ENCODE measurements at regions not wholly inside any gene's neighbourhood (a gene's known extent, or its start where the extent isn't known, plus 50 kb on each side); places are given as distances from the start of the nearest gene placed in this dataset.

- no peak for TF ChIP-seq POLR2A (IDR thresholded peaks at IDR 0.05; ENCODE audit: low read length)
- no peak for TF ChIP-seq GATA1 (IDR thresholded peaks at IDR 0.05; ENCODE audit: low read depth, low read length)
Observed at GRCh38 chr12:14239935-14240872, 125.3 kb upstream of the ATF7IP start.
